SK-N-SH treated with all-trans-retinoic acid at 6 μM for 48 hours (cell line): ENCODE measurements at regions not wholly inside any gene's neighbourhood (a gene's known extent, or its start where the extent isn't known, plus 50 kb on each side); places are given as distances from the start of the nearest gene placed in this dataset.

Source experiments
- ATAC-seq: fragments of 200-7000 bp; cut with Tn5 transposase; 3 replicates; pipeline ENCODE4 v1.9.1; 2020; ENCODE audit warnings: mild to moderate bottlenecking, moderate library complexity
- ARNTL ChIP-seq: fragments of 450-650 bp; formaldehyde crosslinking; IDR thresholded peaks from 2 replicates; pipeline ENCODE4 v1.5.0; 2020; ENCODE audit warnings: low read depth, mild to moderate bottlenecking, moderate library complexity, borderline replicate concordance
- BACH2 ChIP-seq: fragments of 250-450 bp; sonication (Bioruptor Pico); IDR thresholded peaks from 2 replicates; pipeline ENCODE4 v1.9.0; 2021; ENCODE audit warnings: mild to moderate bottlenecking, borderline replicate concordance
- CREB5 ChIP-seq: fragments of 250-450 bp; sonication (Bioruptor Pico); IDR thresholded peaks from 2 replicates; pipeline ENCODE4 v1.5.1; 2020; ENCODE audit warnings: low read depth, mild to moderate bottlenecking, moderate library complexity
- ESRRG ChIP-seq: fragments of 250-450 bp; sonication (Bioruptor Pico); IDR thresholded peaks from 2 replicates; pipeline ENCODE4 v1.6.1; 2021; ENCODE audit warnings: mild to moderate bottlenecking
- OSR1 ChIP-seq: fragments of 250-450 bp; sonication (Bioruptor Pico); IDR thresholded peaks from 2 replicates; pipeline ENCODE4 v1.8.0; 2022; ENCODE audit warnings: moderate library complexity, mild to moderate bottlenecking, inconsistent platforms
- PATZ1 ChIP-seq: fragments of 250-450 bp; sonication (Bioruptor Pico); IDR thresholded peaks from 2 replicates; pipeline ENCODE4 v1.8.0; 2020; ENCODE audit warnings: mild to moderate bottlenecking, moderate library complexity, borderline replicate concordance
- RARB ChIP-seq: fragments of 250-450 bp; sonication (Bioruptor Pico); IDR thresholded peaks from 2 replicates; pipeline ENCODE4 v1.8.0; 2021; ENCODE audit warnings: mild to moderate bottlenecking, moderate library complexity
- SNAI2 ChIP-seq: fragments of 250-450 bp; sonication (Bioruptor Pico); IDR thresholded peaks from 2 replicates; pipeline ENCODE4 v1.5.0; 2020; ENCODE audit warnings: mild to moderate bottlenecking, moderate library complexity
- ZC3H10 ChIP-seq: fragments of 250-450 bp; sonication (Bioruptor Pico); IDR thresholded peaks from 2 replicates; pipeline ENCODE4 v1.5.1; 2021; ENCODE audit warnings: mild to moderate bottlenecking, moderate library complexity
- ZFP3 ChIP-seq: fragments of 250-450 bp; sonication (Bioruptor Pico); IDR thresholded peaks from 2 replicates; pipeline ENCODE4 v1.5.0; 2020; ENCODE audit warnings: mild to moderate bottlenecking, moderate library complexity
- ZFP30 ChIP-seq: fragments of 450-650 bp; formaldehyde crosslinking; IDR thresholded peaks from 2 replicates; pipeline ENCODE4 v1.5.0; 2022; ENCODE audit warnings: mild to moderate bottlenecking, moderate library complexity
- ZNF565 ChIP-seq: fragments of 450-650 bp; formaldehyde crosslinking; conservative IDR thresholded peaks from 2 replicates; pipeline ENCODE4 v1.5.0; 2020; ENCODE audit warnings: low read depth, mild to moderate bottlenecking, moderate library complexity
- ZNF70 ChIP-seq: fragments of 450-650 bp; formaldehyde crosslinking; IDR thresholded peaks from 2 replicates; pipeline ENCODE4 v1.5.0; 2020; ENCODE audit warnings: mild to moderate bottlenecking, moderate library complexity
- ZNF8 ChIP-seq: fragments of 450-650 bp; formaldehyde crosslinking; IDR thresholded peaks from 2 replicates; pipeline ENCODE4 v1.5.0; 2020; ENCODE audit warnings: mild to moderate bottlenecking, moderate library complexity
- TF ChIP-seq, protein P1 (sequence below): fragments of 250-450 bp; sonication (Bioruptor Pico); IDR thresholded peaks from 2 replicates; pipeline ENCODE4 v1.5.1; 2021; ENCODE audit warnings: mild to moderate bottlenecking, moderate library complexity
- TF ChIP-seq, protein P2 (sequence below): fragments of 250-450 bp; sonication (Bioruptor Pico); IDR thresholded peaks from 2 replicates; pipeline ENCODE4 v1.5.0; 2020; ENCODE audit warnings: mild to moderate bottlenecking, moderate library complexity
- TF ChIP-seq, protein P3 (sequence below): fragments of 250-450 bp; sonication (Bioruptor Pico); IDR thresholded peaks from 2 replicates; pipeline ENCODE4 v1.8.0; 2021; ENCODE audit warnings: low read depth, mild to moderate bottlenecking, moderate library complexity, borderline replicate concordance

- TF ChIP-seq ESRRG (CRISPR knock-in tag) (no peak), ZNF8 (CRISPR knock-in tag) (no peak), SNAI2 (no peak), OSR1 (CRISPR knock-in tag) (no peak), ARNTL (CRISPR knock-in tag) (no peak), PATZ1 (CRISPR knock-in tag) (no peak), ZFP3 (CRISPR knock-in tag) (no peak), ZC3H10 (CRISPR knock-in tag) (no peak), ZFP30 (no peak), BACH2 (CRISPR knock-in tag) (no peak), ZNF565 (CRISPR knock-in tag) (no peak), CREB5 (CRISPR knock-in tag) (no peak), ZNF70 (no peak), RARB (CRISPR knock-in tag) (no peak)
- TF ChIP-seq, protein P1, sequence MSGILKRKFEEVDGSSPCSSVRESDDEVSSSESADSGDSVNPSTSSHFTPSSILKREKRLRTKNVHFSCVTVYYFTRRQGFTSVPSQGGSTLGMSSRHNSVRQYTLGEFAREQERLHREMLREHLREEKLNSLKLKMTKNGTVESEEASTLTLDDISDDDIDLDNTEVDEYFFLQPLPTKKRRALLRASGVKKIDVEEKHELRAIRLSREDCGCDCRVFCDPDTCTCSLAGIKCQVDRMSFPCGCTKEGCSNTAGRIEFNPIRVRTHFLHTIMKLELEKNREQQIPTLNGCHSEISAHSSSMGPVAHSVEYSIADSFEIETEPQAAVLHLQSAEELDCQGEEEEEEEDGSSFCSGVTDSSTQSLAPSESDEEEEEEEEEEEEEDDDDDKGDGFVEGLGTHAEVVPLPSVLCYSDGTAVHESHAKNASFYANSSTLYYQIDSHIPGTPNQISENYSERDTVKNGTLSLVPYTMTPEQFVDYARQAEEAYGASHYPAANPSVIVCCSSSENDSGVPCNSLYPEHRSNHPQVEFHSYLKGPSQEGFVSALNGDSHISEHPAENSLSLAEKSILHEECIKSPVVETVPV (CRISPR knock-in tag) = no peak
- TF ChIP-seq, protein P2, sequence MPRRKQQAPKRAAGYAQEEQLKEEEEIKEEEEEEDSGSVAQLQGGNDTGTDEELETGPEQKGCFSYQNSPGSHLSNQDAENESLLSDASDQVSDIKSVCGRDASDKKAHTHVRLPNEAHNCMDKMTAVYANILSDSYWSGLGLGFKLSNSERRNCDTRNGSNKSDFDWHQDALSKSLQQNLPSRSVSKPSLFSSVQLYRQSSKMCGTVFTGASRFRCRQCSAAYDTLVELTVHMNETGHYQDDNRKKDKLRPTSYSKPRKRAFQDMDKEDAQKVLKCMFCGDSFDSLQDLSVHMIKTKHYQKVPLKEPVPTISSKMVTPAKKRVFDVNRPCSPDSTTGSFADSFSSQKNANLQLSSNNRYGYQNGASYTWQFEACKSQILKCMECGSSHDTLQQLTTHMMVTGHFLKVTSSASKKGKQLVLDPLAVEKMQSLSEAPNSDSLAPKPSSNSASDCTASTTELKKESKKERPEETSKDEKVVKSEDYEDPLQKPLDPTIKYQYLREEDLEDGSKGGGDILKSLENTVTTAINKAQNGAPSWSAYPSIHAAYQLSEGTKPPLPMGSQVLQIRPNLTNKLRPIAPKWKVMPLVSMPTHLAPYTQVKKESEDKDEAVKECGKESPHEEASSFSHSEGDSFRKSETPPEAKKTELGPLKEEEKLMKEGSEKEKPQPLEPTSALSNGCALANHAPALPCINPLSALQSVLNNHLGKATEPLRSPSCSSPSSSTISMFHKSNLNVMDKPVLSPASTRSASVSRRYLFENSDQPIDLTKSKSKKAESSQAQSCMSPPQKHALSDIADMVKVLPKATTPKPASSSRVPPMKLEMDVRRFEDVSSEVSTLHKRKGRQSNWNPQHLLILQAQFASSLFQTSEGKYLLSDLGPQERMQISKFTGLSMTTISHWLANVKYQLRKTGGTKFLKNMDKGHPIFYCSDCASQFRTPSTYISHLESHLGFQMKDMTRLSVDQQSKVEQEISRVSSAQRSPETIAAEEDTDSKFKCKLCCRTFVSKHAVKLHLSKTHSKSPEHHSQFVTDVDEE (CRISPR knock-in tag) = no peak
- TF ChIP-seq, protein P3, sequence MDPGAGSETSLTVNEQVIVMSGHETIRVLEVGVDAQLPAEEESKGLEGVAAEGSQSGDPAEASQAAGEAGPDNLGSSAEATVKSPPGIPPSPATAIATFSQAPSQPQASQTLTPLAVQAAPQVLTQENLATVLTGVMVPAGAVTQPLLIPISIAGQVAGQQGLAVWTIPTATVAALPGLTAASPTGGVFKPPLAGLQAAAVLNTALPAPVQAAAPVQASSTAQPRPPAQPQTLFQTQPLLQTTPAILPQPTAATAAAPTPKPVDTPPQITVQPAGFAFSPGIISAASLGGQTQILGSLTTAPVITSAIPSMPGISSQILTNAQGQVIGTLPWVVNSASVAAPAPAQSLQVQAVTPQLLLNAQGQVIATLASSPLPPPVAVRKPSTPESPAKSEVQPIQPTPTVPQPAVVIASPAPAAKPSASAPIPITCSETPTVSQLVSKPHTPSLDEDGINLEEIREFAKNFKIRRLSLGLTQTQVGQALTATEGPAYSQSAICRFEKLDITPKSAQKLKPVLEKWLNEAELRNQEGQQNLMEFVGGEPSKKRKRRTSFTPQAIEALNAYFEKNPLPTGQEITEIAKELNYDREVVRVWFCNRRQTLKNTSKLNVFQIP (CRISPR knock-in tag) = no peak
- ATAC-seq = no peak
These were observed 75.7 kb downstream of the IRX1 start for GRCh38 chr5:3671337-3671736.

DNA sequence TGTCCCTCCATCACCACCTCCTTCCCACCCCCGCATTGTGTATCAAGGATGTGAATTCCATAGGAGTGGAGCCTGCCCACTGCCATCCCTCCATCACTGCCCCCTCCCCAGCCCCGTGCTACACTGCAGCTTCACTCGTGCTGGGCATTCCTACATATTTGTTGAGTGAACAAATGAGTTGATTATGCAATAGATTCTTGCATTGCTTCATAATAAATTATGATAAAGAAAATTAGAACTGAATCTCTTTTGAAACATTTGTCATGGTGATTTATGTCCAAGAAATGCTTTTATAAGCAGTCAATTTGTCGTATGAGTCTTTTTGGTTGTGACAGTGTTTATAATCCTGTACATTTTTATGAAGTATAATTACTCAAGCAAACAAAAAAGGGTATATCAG lies 83.2 kb downstream of the IRX1 start:
- TF ChIP-seq ZFP30 (no peak), RARB (CRISPR knock-in tag) (no peak), ZNF8 (CRISPR knock-in tag) (no peak), ZNF70 (no peak), ZC3H10 (CRISPR knock-in tag) (no peak), ARNTL (CRISPR knock-in tag) (no peak), CREB5 (CRISPR knock-in tag) (no peak)
- TF ChIP-seq, protein P3 (CRISPR knock-in tag) = no peak
- TF ChIP-seq, protein P2 (CRISPR knock-in tag) = no peak
- TF ChIP-seq, protein P1 (CRISPR knock-in tag) = no peak
- no peak for ATAC-seq
